ENCODE measurements at regions not wholly inside any gene's neighbourhood (a gene's known extent, or its start where the extent isn't known, plus 50 kb on each side); places are given as distances from the start of the nearest gene placed in this dataset.

- DNase-seq = no peak
These were observed 445.9 kb upstream of the ANO3 start for GRCh38 chr11:25886036-25886435.

DNA sequence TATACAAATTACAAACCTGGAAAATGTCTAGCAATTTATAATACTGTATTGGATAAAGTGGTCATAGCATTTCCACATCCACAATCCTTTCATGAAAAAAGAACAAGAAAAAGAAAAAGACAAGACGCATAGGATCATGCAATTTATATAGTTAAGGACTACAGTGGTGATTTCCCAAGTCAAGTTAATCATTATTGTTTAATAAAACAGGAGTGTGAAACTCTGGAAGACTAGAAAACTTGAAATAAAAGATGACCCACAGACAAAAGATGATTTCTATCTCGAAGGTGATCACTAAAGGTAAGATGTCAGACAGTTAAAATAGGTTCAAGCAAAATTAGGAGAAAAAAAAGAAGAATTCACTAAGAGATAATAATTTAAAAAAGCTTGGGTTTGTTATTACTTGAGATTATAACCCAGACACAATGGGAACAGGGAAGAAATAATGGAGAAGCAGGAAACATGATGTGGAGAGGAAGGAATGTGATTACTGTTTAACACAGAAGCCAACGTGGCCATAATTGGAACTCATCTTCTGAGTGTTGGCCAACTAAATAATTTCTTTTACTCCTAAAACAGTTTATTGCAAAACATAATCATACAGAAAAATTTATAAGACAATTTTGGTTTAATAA lies 441.2 kb upstream of the ANO3 start:
- no peak for DNase-seq

- no peak for DNase-seq
These were observed 440.0 kb upstream of the ANO3 start for GRCh38 chr11:25891960-25892359.

GRCh38 chr11:25899617-25900160 lies 432.2 kb upstream of the ANO3 start:
- no peak for DNase-seq

GRCh38 chr11:25900814-25901213 lies 431.1 kb upstream of the ANO3 start:
- no peak for DNase-seq

- no peak for DNase-seq
These were observed 430.5 kb upstream of the ANO3 start for GRCh38 chr11:25901415-25901814.

GRCh38 chr11:25902476-25902875 lies 429.5 kb upstream of the ANO3 start:
- DNase-seq = no peak

GRCh38 chr11:25908726-25909125 lies 423.2 kb upstream of the ANO3 start:
- no peak for DNase-seq

DNA sequence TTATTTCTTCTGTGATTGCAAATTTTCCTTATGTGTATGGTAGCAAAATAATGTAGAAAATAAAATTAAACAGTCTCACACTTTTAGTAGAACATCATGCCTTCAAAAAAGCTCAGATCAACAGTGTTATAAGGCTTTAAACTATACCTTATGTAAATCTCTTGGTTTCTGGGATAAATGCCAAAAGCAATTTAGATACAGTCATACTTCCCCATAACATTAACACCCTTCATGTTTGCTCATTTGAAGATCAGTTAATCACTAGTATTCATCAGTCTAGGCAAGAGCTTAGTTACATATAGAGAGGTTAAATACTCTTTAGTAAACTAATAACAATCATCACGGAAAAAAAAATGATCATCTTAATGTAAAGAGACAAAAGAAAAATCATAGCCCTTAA lies 421.8 kb upstream of the ANO3 start:
- no peak for DNase-seq

- DNase-seq = no peak
These were observed 411.6 kb upstream of the ANO3 start for GRCh38 chr11:25920356-25920755.

GRCh38 chr11:25924586-25924985 lies 407.3 kb upstream of the ANO3 start:
- DNase-seq = no peak

- no peak for DNase-seq
These were observed 406.6 kb upstream of the ANO3 start for GRCh38 chr11:25925359-25925758.

GRCh38 chr11:25927411-25927953 lies 404.4 kb upstream of the ANO3 start:
- no peak for DNase-seq

GRCh38 chr11:25928076-25928475 lies 403.9 kb upstream of the ANO3 start:
- no peak for DNase-seq

DNA sequence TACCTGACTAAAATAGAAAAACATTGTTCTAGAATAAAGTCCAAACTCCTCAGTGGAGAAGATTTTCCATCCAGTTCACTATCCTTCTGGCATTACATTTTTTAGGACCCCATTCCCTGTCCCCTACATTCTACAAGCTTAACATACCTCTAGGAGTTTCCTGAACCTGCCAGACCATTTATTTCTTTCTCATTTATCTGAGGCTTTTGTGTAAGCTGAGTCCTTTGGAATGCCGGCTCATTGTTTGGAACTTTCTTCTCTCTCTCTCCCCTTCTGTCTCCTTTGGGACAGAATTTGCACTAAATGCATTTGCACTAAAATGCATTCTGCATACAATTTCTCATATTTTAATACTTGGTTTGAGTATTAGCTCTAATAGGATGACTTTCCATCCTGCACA lies 393.0 kb upstream of the ANO3 start:
- no peak for DNase-seq

DNA sequence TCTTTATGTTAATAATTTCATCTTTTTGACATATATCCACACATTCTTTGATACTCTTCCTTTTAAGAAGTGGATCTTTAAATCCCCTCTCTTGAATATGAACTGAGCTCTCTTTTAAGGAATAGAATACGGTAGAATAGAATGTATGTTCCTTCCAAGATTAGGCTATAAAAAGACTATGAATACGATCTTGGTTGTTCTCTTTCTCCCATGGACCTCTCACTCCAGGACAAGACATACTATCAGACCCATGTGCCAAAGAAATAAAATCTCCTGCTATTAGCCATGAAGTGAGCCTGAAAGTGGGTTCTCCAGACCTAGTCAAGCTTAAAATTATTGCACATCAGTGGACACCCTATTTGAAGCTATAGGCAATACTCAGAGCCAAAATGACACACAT lies 392.2 kb upstream of the ANO3 start:
- DNase-seq = no peak

- DNase-seq = no peak
These were observed 390.6 kb upstream of the ANO3 start for GRCh38 chr11:25941353-25941752.

GRCh38 chr11:25943031-25943430 lies 388.9 kb upstream of the ANO3 start:
- DNase-seq = no peak

- DNase-seq = no peak
These were observed 387.9 kb upstream of the ANO3 start for GRCh38 chr11:25943777-25944661.

DNA sequence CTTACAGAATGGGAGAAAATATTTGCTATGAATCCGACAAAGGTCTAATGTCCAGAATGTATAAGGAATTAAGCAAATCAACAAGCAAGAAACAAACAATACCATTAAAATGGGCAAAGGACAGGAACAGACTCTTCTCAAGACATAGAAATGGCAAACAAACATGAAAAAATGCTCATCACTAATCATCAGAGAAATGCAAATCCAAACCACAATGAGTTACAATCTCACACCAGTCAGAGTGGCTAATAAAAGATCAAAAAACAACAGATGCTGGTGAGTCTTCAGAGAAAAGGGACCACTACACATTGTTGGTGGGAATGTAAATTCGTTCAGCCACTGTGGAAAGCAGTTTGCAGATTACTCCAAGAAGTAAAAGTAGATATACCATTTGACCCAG lies 382.0 kb upstream of the ANO3 start:
- no peak for DNase-seq

DNA sequence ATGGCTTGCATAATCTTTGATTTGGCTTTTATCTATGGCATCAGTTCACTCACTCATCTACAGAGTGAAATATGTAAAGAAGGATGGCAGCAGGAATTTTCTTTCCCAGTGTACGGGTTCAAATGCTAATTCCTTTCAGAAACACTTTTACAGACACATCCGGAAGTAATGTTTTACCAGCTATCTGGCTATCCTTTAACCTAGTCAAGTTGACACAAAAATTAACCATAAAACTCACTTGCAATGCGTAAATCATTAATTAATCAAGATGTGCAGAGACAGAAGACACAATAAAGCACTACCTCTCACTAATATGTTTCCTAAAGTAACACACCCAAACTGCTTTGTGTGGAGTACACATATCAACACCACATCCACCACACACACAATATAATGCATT lies 378.9 kb upstream of the ANO3 start:
- DNase-seq = no peak

DNA sequence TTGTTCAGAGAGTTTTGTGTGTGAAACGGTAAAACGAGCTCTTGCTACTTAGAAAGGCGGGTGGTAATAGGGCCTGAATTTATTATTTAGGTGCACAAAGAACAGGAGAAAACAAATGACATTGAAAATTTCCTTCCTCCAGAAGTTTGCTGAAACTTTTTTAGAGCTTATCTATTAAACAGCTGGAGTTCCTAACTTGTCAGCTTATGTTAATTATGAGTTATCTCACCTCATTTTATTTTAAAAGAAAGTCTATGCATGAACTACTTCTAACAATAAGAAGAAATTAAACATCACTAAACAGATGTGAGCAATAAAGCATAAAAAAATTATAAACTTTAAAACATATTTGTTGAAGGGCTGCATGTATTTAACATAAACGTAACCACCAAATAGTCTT lies 373.9 kb upstream of the ANO3 start:
- no peak for DNase-seq

- DNase-seq = no peak
These were observed 370.4 kb upstream of the ANO3 start for GRCh38 chr11:25961539-25961938.
